Thyroid gland (tissue), 4 donors: ENCODE measurements at regions not wholly inside any gene's neighbourhood (a gene's known extent, or its start where the extent isn't known, plus 50 kb on each side); places are given as distances from the start of the nearest gene placed in this dataset.
"Not testable (repeated sequence)": the region's sequence is repeated elsewhere in the genome, so short reads cannot be mapped to it uniquely, and the experiment has no call there.

Source experiments
- DNase-seq, 2 donors: peaks; one replicate each; pipeline ENCODE4 v3.0.0-alpha.2; 2019
- H3K27ac ChIP-seq, 3 donors: fragments of 200-600 bp; sonication (generic); 1 replicate in 2 of 3; 2 replicates in 1 of 3; pipeline ENCODE4 v1.5.1; 2016 to 2019; ENCODE audit warnings: mild to moderate bottlenecking in 1 of 3, moderate library complexity in 1 of 3
- H3K27me3 ChIP-seq: fragments of 200-600 bp; sonication (generic); one replicate; pipeline ENCODE4 v1.5.1; 2019
- H3K36me3 ChIP-seq, 2 donors: fragments of 200-600 bp; sonication (generic); one replicate each; pipeline ENCODE4 v1.5.1; 2016 to 2019
- H3K4me1 ChIP-seq, 2 donors: fragments of 200-600 bp; sonication (generic); one replicate each; pipeline ENCODE4 v1.5.1; 2017 to 2019
- H3K4me3 ChIP-seq, 3 donors: fragments of 200-600 bp; sonication (generic); replicated peaks in 1 of 3; 1 replicate in 2 of 3; 2 replicates in 1 of 3; pipeline ENCODE4 v1.5.1; 2016; ENCODE audit warnings: mild to moderate bottlenecking in 1 of 3
- H3K9me3 ChIP-seq: fragments of 200-600 bp; sonication (generic); one replicate; pipeline ENCODE4 v1.5.1; 2017
- POLR2A ChIP-seq, 2 donors: fragments of 450-650 bp; IDR thresholded peaks; one replicate each; pipeline ENCODE4 v1.6.1; 2017; ENCODE audit warnings: antibody characterized with exemption in 2 of 2, mild to moderate bottlenecking in 2 of 2, moderate library complexity in 1 of 2
- WGBS, 2 donors: methylation state at CpG; one replicate each; pipeline ENCODE4 v1.1.5; 2017; 5-methylcytosine and 5-hydroxymethylcytosine counted together
- intact Hi-C: fragments of 100-400 bp; cut with DNase I; formaldehyde crosslinking; loops from one replicate; pipeline ENCODE4 v1.15.1; 2023
- TF ChIP-seq, protein P1 (sequence below), 6 experiments: fragments of 200-600 bp in 3 of 6; fragments of 450-650 bp in 3 of 6; sonication (generic) in 3 of 6; IDR thresholded peaks; one replicate each; pipeline ENCODE4 v1.5.1; 2016 to 2019; ENCODE audit warnings: antibody characterized with exemption in 6 of 6, mild to moderate bottlenecking in 2 of 6, inconsistent platforms in 1 of 6, moderate library complexity in 1 of 6

DNA sequence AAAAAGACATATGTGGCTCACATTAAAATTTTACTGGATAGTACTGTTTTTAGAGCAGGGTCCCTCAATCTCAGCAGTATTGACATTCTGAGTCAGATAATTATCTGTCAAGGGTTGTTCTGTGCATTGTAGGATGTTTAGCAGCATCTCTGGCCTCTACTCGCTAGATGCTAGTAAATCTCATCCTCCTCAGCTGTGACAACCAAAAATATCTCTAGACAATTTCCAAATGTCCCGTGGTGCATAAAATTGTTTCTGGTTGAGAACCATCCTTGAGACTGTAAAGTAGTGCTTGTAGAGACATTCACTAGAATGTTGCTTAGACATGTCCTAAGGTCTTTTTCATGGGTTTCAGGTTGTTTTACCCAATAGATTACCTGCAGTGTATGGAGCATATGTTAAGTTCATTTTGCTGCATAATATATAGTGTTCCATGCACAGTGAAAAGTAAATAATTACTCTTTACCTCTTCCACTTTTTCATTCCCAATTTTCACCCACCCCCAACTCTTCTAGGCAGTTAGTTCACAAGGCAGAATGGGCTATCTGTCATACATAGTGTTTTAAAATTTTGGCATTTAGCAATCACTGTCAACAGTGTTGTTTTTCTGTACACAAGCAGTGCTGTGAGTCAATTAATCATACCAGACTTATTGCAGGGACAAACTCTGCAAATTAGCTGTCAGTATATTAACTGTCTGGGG lies 200.2 kb upstream of the SLC38A2 start:
- H3K4me1 ChIP-seq, result peaks cover 3 to 5% of the 10 kb centered on the region in 2 donors
- 75 to 77% methylated on average over 2 of the region's 2 CpGs for WGBS, 2 donors
- no peak for DNase-seq
- H3K27me3 ChIP-seq, result no peaks in the 10 kb centered on the region
- intact Hi-C loops, result no loop called here
- no peak overlapping the region for H3K4me3 ChIP-seq
- H3K9me3 ChIP-seq, result no peaks in the 10 kb centered on the region
- no peak overlapping the region for H3K27ac ChIP-seq
- no peaks in the 10 kb centered on the region for H3K36me3 ChIP-seq
- no peak for TF ChIP-seq POLR2A (IDR thresholded peaks at IDR 0.05)
- TF ChIP-seq, protein P1, sequence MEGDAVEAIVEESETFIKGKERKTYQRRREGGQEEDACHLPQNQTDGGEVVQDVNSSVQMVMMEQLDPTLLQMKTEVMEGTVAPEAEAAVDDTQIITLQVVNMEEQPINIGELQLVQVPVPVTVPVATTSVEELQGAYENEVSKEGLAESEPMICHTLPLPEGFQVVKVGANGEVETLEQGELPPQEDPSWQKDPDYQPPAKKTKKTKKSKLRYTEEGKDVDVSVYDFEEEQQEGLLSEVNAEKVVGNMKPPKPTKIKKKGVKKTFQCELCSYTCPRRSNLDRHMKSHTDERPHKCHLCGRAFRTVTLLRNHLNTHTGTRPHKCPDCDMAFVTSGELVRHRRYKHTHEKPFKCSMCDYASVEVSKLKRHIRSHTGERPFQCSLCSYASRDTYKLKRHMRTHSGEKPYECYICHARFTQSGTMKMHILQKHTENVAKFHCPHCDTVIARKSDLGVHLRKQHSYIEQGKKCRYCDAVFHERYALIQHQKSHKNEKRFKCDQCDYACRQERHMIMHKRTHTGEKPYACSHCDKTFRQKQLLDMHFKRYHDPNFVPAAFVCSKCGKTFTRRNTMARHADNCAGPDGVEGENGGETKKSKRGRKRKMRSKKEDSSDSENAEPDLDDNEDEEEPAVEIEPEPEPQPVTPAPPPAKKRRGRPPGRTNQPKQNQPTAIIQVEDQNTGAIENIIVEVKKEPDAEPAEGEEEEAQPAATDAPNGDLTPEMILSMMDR (IDR thresholded peaks at IDR 0.05), result no peak

DNA sequence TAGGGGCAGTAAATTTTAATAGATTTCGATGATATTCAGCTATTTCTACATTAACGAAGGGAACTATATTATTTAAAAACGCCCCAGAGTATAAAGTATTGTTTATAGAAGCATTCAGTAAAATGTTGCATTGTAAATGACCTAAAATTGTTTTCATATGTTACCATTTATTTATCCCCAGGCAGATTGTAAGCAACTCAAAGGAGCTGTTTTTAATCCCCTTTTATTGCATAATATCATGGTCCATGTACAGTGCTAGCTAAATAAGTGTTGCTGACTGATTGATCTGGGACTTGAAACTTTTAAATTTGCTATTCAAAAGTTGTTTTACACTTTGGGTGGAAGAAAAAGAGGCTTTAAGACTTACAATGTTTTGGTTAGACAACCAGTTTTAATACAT lies 199.0 kb upstream of the SLC38A2 start:
- TF ChIP-seq, protein P1 (IDR thresholded peaks at IDR 0.05), result no peak
- no peak for TF ChIP-seq POLR2A (IDR thresholded peaks at IDR 0.05)
- Histone ChIP-seq H3K9me3 (no peaks in the 10 kb centered on the region), H3K27ac (no peak overlapping the region), H3K4me1 (peaks cover 1 to 3% of the 10 kb centered on the region in 2 donors), H3K36me3 (no peaks in the 10 kb centered on the region), H3K4me3 (no peak overlapping the region), H3K27me3 (no peaks in the 10 kb centered on the region)
- intact Hi-C loops, result no loop called here
- 87 to 90% methylated on average over 3 of the region's 3 CpGs for WGBS, 2 donors
- DNase-seq, result no peak

DNA sequence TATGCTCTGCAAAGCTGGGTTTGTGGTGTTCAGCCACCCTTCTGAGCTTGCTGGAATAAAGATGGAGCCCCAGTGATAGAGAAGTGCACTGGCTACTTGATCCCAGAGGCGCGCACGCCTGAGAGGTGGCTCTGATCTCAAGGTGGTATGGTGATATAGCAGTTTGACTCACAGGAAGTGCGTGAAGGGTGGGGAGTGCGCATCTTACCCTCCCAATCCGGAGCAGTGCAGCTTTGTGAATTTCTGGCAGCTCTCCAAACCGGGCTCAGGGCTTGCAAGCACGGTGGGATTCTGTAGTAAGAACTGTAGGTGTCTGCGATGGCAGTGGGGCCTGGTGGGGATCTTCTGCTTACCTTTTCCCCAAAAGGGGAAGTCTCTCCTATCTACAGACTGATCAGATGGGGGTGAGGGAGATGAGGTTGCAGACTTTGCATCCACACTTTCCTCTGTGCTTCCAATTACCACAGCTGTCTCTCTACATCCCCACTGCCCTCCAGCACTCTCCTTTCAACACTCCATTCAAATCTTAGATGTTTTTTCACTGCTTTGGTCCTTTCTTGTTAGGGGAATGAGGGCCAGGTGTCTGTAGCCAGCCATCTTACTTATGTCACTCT lies 197.4 kb upstream of the SLC38A2 start:
- intact Hi-C loops, result no loop called here
- Histone ChIP-seq H3K4me1 (peaks cover 0 to 3% of the 10 kb centered on the region in 2 donors), H3K27me3 (no peaks in the 10 kb centered on the region), H3K36me3 (no peaks in the 10 kb centered on the region), H3K9me3 (no peaks in the 10 kb centered on the region), H3K27ac (no peak overlapping the region), H3K4me3 (no peak overlapping the region)
- no peak for TF ChIP-seq POLR2A (IDR thresholded peaks at IDR 0.05)
- TF ChIP-seq, protein P1 (IDR thresholded peaks at IDR 0.05), result no peak
- 89 to 93% methylated on average over 9 of the region's 9 CpGs for WGBS, 2 donors
- DNase-seq, result no peak

DNA sequence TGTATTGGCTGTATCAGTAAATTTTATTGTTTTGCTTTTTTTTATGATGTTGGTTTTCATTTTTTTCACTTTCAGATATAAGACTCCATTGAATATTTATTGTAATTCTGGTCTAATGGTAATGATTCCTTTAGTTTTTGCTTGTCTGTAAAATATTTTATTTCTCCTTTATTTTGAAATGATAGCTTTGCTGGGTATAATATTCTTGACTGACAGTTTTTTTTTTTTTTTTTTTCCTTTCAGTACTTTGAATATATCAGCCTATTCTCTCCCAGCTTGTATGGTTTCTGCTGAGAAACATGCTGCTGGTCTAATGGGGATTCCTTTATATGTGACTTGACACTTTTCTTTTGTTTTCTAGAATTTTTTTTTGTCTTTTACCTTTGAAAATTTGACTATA lies 195.1 kb upstream of the SLC38A2 start:
- Histone ChIP-seq H3K4me1 (peaks cover under 1 to 1% of the 10 kb centered on the region in 2 donors), H3K4me3 (no peak overlapping the region), H3K27me3 (no peaks in the 10 kb centered on the region), H3K27ac (no peak overlapping the region), H3K9me3 (no peaks in the 10 kb centered on the region), H3K36me3 (no peaks in the 10 kb centered on the region)
- TF ChIP-seq POLR2A (IDR thresholded peaks at IDR 0.05), result no peak
- TF ChIP-seq, protein P1 (IDR thresholded peaks at IDR 0.05), result no peak
- intact Hi-C loops, result no loop called here
- DNase-seq, result no peak

DNA sequence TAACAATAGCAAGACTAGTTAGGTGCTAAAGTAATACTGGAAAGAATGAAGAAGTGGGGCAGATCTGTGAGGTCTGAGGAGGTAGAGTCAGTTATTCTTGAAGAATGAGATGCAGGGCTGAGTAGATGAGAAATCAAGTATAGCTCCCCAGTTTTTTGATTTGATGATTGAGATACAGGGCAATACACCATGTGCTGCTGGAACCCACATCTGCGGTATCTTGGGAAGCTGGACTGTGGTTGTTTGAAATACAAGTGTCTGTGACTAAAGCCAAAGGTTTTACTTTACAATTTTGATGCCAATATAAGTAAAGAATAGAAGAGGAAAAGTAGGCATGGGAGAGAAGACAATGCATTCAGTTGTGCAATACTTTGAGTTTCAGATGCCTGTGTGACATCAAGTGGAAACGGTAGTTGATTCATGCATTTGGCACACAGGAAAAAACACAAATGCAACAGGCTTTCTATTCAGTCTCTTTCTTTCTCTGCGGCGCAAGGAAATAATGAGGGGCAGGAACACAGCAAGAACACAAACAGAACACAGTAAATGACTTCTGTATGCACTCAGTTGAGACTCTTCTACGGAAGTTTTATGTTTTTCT lies 190.2 kb upstream of the SLC38A2 start:
- Histone ChIP-seq H3K9me3 (no peaks in the 10 kb centered on the region), H3K36me3 (no peaks in the 10 kb centered on the region), H3K27ac (peak overlapping the region in 2 of 3 donors; percentile 14 to 45)

DNA sequence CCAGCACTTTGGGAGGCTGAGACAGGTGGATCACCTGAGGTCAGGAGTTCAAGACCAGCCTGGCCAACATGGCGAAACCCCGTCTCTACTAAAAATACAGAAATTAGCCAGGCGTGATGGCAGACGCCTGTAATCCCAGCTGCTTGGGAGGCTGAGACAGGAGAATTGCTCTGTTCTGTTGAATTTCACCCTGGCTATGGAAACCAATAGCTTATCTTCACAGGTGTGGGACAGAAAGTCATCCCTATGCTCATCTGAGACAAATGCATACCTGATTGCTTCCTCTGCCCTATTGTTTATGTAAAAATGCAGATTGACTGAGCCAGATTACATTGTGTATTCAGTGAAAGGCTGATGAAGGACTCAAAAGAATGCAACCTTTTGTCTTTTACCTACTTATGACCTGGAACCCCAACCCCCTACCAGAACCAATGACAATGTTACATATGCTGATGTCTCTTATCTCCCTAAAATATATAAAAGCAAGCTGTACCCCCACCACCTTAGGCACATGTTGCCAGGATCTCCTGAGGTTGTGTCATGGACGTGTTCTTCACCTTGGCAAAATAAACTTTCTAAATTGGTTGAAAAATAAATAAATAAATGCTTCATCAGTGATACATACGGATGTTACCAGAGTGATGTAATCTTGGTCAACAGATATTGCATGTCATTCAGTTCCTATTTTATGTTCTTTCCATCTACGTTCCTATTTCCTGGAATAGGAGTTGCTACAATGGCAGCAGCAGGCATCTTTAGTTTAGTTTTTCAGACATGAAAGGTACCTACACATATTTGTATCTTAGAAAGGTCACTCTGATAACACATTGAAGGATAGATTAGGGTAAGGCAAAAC lies 189.4 kb upstream of the SLC38A2 start:
- peaks cover 10 to 11% of the 10 kb centered on the region in 2 donors for H3K4me1 ChIP-seq
- H3K9me3 ChIP-seq, H3K4me3 ChIP-seq, DNase-seq, intact Hi-C loops, H3K27me3 ChIP-seq, H3K36me3 ChIP-seq: not testable (repeated sequence)
- WGBS, 2 donors, result 78 to 82% methylated on average over 7 of the region's 7 CpGs
- H3K27ac ChIP-seq, result peak overlapping the region in 1 of 3 donors; percentile 45

More for the DNA sequence above, 190.2 kb upstream of the SLC38A2 start:
- TF ChIP-seq POLR2A (IDR thresholded peaks at IDR 0.05), result no peak
- TF ChIP-seq, protein P1 (IDR thresholded peaks at IDR 0.05), result no peak
- no peaks in the 10 kb centered on the region for H3K27me3 ChIP-seq
- intact Hi-C loops, result no loop called here
- 20 to 22% methylated on average over 5 of the region's 5 CpGs for WGBS, 2 donors
- peaks cover 10 to 11% of the 10 kb centered on the region in 2 donors for H3K4me1 ChIP-seq
- H3K4me3 ChIP-seq, result no peak overlapping the region
- peak; percentile 7 to 8 for DNase-seq
